ENCODE measurements at regions not wholly inside any gene's neighbourhood (a gene's known extent, or its start where the extent isn't known, plus 50 kb on each side); places are given as distances from the start of the nearest gene placed in this dataset.

DNA sequence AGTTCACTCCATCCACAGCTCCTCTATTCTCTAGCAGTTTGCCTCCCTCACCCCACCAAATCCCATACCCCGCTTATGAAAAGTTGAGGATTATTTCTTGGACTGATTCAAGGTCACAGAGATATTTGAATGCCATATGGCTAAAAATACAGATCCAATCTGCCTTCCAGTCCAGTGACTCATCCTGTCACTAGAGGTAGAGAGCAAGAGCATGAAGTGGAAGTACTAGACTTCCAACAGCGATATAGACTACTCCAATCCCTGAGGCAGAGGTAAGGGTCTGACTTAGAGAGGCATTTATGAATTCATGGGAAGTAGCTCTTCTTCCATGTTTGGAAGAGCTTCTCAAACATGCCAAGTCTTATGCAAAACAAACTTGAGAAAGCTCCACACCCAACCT lies 72.4 kb upstream of the CCL21 start:
- TF ChIP-seq, protein P1, sequence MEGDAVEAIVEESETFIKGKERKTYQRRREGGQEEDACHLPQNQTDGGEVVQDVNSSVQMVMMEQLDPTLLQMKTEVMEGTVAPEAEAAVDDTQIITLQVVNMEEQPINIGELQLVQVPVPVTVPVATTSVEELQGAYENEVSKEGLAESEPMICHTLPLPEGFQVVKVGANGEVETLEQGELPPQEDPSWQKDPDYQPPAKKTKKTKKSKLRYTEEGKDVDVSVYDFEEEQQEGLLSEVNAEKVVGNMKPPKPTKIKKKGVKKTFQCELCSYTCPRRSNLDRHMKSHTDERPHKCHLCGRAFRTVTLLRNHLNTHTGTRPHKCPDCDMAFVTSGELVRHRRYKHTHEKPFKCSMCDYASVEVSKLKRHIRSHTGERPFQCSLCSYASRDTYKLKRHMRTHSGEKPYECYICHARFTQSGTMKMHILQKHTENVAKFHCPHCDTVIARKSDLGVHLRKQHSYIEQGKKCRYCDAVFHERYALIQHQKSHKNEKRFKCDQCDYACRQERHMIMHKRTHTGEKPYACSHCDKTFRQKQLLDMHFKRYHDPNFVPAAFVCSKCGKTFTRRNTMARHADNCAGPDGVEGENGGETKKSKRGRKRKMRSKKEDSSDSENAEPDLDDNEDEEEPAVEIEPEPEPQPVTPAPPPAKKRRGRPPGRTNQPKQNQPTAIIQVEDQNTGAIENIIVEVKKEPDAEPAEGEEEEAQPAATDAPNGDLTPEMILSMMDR (IDR thresholded peaks at IDR 0.05 in 4 of 5, conservative IDR thresholded peaks at IDR 0.05 in 1 of 5): no peak
- TF ChIP-seq POLR2A (IDR thresholded peaks at IDR 0.05): no peak

All from gastrocnemius medialis (tissue), 4 donors.